ENCODE measurements at regions not wholly inside any gene's neighbourhood (a gene's known extent, or its start where the extent isn't known, plus 50 kb on each side); places are given as distances from the start of the nearest gene placed in this dataset.

DNA sequence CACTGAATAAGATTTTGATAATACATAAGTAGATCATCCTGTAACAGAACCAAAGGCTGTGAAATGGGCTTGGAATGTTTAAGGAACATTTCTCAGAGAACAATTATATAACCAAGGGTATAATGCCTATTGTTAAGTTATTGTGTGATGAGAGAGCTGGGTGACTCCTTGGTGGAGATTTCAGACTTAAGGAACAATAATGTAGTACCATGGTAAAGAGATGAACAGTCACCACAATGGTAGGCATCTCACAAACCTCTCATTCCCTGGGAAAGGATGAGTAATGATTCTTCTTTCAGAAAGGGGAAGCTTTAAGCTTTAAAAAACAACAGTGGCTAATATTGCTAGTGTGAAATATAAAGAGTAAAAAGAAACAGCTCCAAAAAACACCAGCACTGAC is 147.4 kb downstream of the TRIM36 start:
- TF ChIP-seq POLR2A (IDR thresholded peaks at IDR 0.05), result no peak
- TF ChIP-seq, protein P1, sequence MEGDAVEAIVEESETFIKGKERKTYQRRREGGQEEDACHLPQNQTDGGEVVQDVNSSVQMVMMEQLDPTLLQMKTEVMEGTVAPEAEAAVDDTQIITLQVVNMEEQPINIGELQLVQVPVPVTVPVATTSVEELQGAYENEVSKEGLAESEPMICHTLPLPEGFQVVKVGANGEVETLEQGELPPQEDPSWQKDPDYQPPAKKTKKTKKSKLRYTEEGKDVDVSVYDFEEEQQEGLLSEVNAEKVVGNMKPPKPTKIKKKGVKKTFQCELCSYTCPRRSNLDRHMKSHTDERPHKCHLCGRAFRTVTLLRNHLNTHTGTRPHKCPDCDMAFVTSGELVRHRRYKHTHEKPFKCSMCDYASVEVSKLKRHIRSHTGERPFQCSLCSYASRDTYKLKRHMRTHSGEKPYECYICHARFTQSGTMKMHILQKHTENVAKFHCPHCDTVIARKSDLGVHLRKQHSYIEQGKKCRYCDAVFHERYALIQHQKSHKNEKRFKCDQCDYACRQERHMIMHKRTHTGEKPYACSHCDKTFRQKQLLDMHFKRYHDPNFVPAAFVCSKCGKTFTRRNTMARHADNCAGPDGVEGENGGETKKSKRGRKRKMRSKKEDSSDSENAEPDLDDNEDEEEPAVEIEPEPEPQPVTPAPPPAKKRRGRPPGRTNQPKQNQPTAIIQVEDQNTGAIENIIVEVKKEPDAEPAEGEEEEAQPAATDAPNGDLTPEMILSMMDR (IDR thresholded peaks at IDR 0.05), result no peak
